Neural progenitor cell (in vitro differentiated cells): ENCODE measurements at regions not wholly inside any gene's neighbourhood (a gene's known extent, or its start where the extent isn't known, plus 50 kb on each side); places are given as distances from the start of the nearest gene placed in this dataset.

Experiments used
- DNase-seq: peaks from one replicate; pipeline ENCODE4 v3.0.0-alpha.2; 2016; ENCODE audit warnings: low spot score
- H2AFZ ChIP-seq: fragments of 200-600 bp; sonication (generic); replicated peaks from 2 replicates; pipeline ENCODE4 v1.6.1; 2016; ENCODE audit warnings: antibody characterized with exemption
- H3F3A ChIP-seq: fragments of 200-600 bp; sonication (generic); 2 replicates; pipeline ENCODE4 v1.6.1; 2016; ENCODE audit warnings: antibody characterized with exemption, low read depth
- H3K27ac ChIP-seq: fragments of 200-600 bp; sonication (generic); 2 replicates; pipeline ENCODE4 v1.5.1; 2016; ENCODE audit warnings: mild to moderate bottlenecking
- H3K27me3 ChIP-seq: fragments of 200-600 bp; sonication (generic); 2 replicates; pipeline ENCODE4 v1.6.1; 2016; ENCODE audit warnings: mild to moderate bottlenecking, moderate library complexity
- H3K36me3 ChIP-seq: fragments of 200-600 bp; sonication (generic); 2 replicates; pipeline ENCODE4 v1.5.1; 2016
- H3K4me1 ChIP-seq: fragments of 200-600 bp; sonication (generic); 2 replicates; pipeline ENCODE4 v1.6.1; 2016; ENCODE audit warnings: mixed run types
- H3K4me2 ChIP-seq: fragments of 200-600 bp; sonication (generic); 2 replicates; pipeline ENCODE4 v1.6.1; 2016
- H3K4me3 ChIP-seq: fragments of 200-600 bp; sonication (generic); 2 replicates; pipeline ENCODE4 v1.5.1; 2016
- H3K79me2 ChIP-seq: fragments of 200-600 bp; sonication (generic); 2 replicates; pipeline ENCODE4 v1.6.1; 2016; ENCODE audit warnings: low read depth
- H3K9ac ChIP-seq: fragments of 200-600 bp; sonication (generic); 2 replicates; pipeline ENCODE4 v1.6.1; 2016
- H3K9me3 ChIP-seq: fragments of 200-600 bp; sonication (generic); 2 replicates; pipeline ENCODE4 v1.5.1; 2016; ENCODE audit warnings: low read depth
- H4K20me1 ChIP-seq: fragments of 200-600 bp; sonication (generic); 2 replicates; pipeline ENCODE4 v1.6.1; 2016; ENCODE audit warnings: low read depth
- H3K27ac Mint-ChIP-seq: 3 replicates; pipeline ENCODE4 v1.8.0; 2021; ENCODE audit warnings: mixed read lengths
- H3K27me3 Mint-ChIP-seq: 2 replicates; pipeline ENCODE4 v1.8.0; 2022; ENCODE audit warnings: low read depth, mild to moderate bottlenecking, inconsistent platforms, moderate library complexity, mixed read lengths; ENCODE audit not compliant: insufficient read depth
- H3K36me3 Mint-ChIP-seq: 3 replicates; pipeline ENCODE4 v1.8.0; 2021; ENCODE audit warnings: mixed read lengths
- H3K4me1 Mint-ChIP-seq: 3 replicates; pipeline ENCODE4 v1.8.0; 2021; ENCODE audit warnings: mixed read lengths
- H3K4me3 Mint-ChIP-seq: 3 replicates; pipeline ENCODE4 v1.8.0; 2021; ENCODE audit warnings: mild to moderate bottlenecking, moderate library complexity, mixed read lengths
- H3K9me3 Mint-ChIP-seq: 3 replicates; pipeline ENCODE4 v1.8.0; 2020; ENCODE audit warnings: mixed read lengths
- CTCF ChIP-seq: fragments of 200-600 bp; sonication (generic); IDR thresholded peaks from 2 replicates; pipeline ENCODE4 v1.5.1; 2017; ENCODE audit warnings: antibody characterized with exemption, mild to moderate bottlenecking
- EZH2 ChIP-seq: fragments of 200-600 bp; sonication (generic); IDR thresholded peaks from 2 replicates; pipeline ENCODE4 v1.6.1; 2017; ENCODE audit warnings: antibody characterized with exemption, mild to moderate bottlenecking, moderate library complexity
- EZH2phosphoT487 ChIP-seq: fragments of 200-600 bp; sonication (generic); IDR thresholded peaks from 2 replicates; pipeline ENCODE4 v1.6.1; 2017; ENCODE audit warnings: antibody characterized with exemption

GRCh38 chr10:108616559-108617285 is 1306.6 kb downstream of the XPNPEP1 start:
- no peaks in the 10 kb centered on the region for H4K20me1 ChIP-seq
- no peak overlapping the region for H3K4me2 ChIP-seq
- Mint-ChIP-seq H3K9me3 (no peaks in the 10 kb centered on the region), H3K4me1 (peaks cover 36% of the 10 kb centered on the region), H3K36me3 (no peaks in the 10 kb centered on the region), H3K27me3 (peaks cover 3% of the 10 kb centered on the region), H3K27ac (no peak overlapping the region), H3K4me3 (no peak overlapping the region)
- H3K4me1 ChIP-seq = peaks cover 42% of the 10 kb centered on the region
- no peak overlapping the region for H2AFZ ChIP-seq
- H3K79me2 ChIP-seq = no peaks in the 10 kb centered on the region
- no peak overlapping the region for H3K4me3 ChIP-seq
- no peak overlapping the region for H3K9ac ChIP-seq
- H3K36me3 ChIP-seq = no peaks in the 10 kb centered on the region
- no peaks in the 10 kb centered on the region for H3K27me3 ChIP-seq
- H3K27ac ChIP-seq = no peak overlapping the region
- peaks cover 24% of the 10 kb centered on the region for H3F3A ChIP-seq
- DNase-seq = no peak
- TF ChIP-seq CTCF = no peak
- no peak for TF ChIP-seq EZH2phosphoT487
- no peak for TF ChIP-seq EZH2
- no peaks in the 10 kb centered on the region for H3K9me3 ChIP-seq

GRCh38 chr10:108615576-108616320 is 1307.6 kb downstream of the XPNPEP1 start:
- Histone ChIP-seq H3K36me3 (no peaks in the 10 kb centered on the region), H3K27ac (no peak overlapping the region), H3K79me2 (no peaks in the 10 kb centered on the region), H3K9me3 (no peaks in the 10 kb centered on the region), H3K4me1 (peaks cover 32% of the 10 kb centered on the region), H4K20me1 (no peaks in the 10 kb centered on the region), H3F3A (peaks cover 14% of the 10 kb centered on the region), H3K27me3 (no peaks in the 10 kb centered on the region), H3K4me2 (peak overlapping the region; percentile 65), H3K9ac (no peak overlapping the region), H3K4me3 (no peak overlapping the region), H2AFZ (no peak overlapping the region)
- Mint-ChIP-seq H3K27me3 (no peaks in the 10 kb centered on the region), H3K4me1 (peaks cover 27% of the 10 kb centered on the region), H3K27ac (no peak overlapping the region), H3K9me3 (no peaks in the 10 kb centered on the region), H3K4me3 (no peak overlapping the region), H3K36me3 (no peaks in the 10 kb centered on the region)
- DNase-seq = peak; percentile 55
- TF ChIP-seq EZH2 = no peak
- TF ChIP-seq EZH2phosphoT487 = peak; percentile 84

DNA sequence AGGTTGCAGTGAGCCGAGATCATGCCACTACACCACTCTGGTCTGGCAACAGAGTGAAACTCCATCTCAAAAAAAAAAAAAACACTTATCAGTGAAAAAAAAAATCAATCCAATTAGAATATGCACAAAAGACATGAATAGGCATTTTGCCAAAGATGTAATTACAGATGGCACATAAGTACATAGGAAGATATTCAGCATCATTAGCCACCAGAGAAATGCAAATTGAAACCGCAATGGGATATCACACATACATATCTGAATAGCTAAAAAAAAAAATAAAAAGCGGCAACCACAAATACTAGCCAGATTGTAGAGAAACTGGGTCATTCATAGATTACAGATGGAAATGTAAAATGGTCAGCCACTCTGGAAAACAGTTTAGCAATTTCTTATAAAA is 1310.8 kb downstream of the XPNPEP1 start:
- H3K9me3 ChIP-seq = no peaks in the 10 kb centered on the region
- no peak for DNase-seq
- H3K27me3 Mint-ChIP-seq = no peaks in the 10 kb centered on the region
- H3K27ac ChIP-seq = no peak overlapping the region
- TF ChIP-seq EZH2phosphoT487 (no peak), EZH2 (no peak), CTCF (no peak)
- H3K36me3 Mint-ChIP-seq = no peaks in the 10 kb centered on the region
- peaks cover 24% of the 10 kb centered on the region for H3K4me1 Mint-ChIP-seq
- no peaks in the 10 kb centered on the region for H4K20me1 ChIP-seq
- no peaks in the 10 kb centered on the region for H3K36me3 ChIP-seq
- no peak overlapping the region for H2AFZ ChIP-seq
- no peak overlapping the region for H3K4me2 ChIP-seq
- peaks cover 22% of the 10 kb centered on the region for H3K4me1 ChIP-seq
- no peak overlapping the region for H3K4me3 ChIP-seq
- no peaks in the 10 kb centered on the region for H3K79me2 ChIP-seq
- H3K9me3 Mint-ChIP-seq = peaks cover 2% of the 10 kb centered on the region
- no peak overlapping the region for H3K4me3 Mint-ChIP-seq
- H3F3A ChIP-seq = peaks cover 12% of the 10 kb centered on the region
- H3K27ac Mint-ChIP-seq = no peak overlapping the region
- H3K9ac ChIP-seq = no peak overlapping the region
- H3K27me3 ChIP-seq = no peaks in the 10 kb centered on the region

GRCh38 chr10:108608860-108609259 is 1314.5 kb downstream of the XPNPEP1 start:
- Histone ChIP-seq H2AFZ (no peak overlapping the region), H3K9me3 (no peaks in the 10 kb centered on the region), H3K27ac (no peak overlapping the region), H3K4me1 (no peaks in the 10 kb centered on the region), H3K9ac (no peak overlapping the region), H4K20me1 (no peaks in the 10 kb centered on the region), H3K36me3 (no peaks in the 10 kb centered on the region), H3K4me2 (no peak overlapping the region), H3K79me2 (no peaks in the 10 kb centered on the region), H3F3A (no peaks in the 10 kb centered on the region), H3K4me3 (no peak overlapping the region), H3K27me3 (no peaks in the 10 kb centered on the region)
- Mint-ChIP-seq H3K36me3 (no peaks in the 10 kb centered on the region), H3K4me1 (no peaks in the 10 kb centered on the region), H3K27me3 (no peaks in the 10 kb centered on the region), H3K27ac (no peak overlapping the region), H3K9me3 (peaks cover 14% of the 10 kb centered on the region), H3K4me3 (no peak overlapping the region)
- no peak for DNase-seq
- TF ChIP-seq EZH2phosphoT487 = no peak
- no peak for TF ChIP-seq EZH2
- no peak for TF ChIP-seq CTCF
